ENCODE measurements at regions not wholly inside any gene's neighbourhood (a gene's known extent, or its start where the extent isn't known, plus 50 kb on each side); places are given as distances from the start of the nearest gene placed in this dataset.

DNA sequence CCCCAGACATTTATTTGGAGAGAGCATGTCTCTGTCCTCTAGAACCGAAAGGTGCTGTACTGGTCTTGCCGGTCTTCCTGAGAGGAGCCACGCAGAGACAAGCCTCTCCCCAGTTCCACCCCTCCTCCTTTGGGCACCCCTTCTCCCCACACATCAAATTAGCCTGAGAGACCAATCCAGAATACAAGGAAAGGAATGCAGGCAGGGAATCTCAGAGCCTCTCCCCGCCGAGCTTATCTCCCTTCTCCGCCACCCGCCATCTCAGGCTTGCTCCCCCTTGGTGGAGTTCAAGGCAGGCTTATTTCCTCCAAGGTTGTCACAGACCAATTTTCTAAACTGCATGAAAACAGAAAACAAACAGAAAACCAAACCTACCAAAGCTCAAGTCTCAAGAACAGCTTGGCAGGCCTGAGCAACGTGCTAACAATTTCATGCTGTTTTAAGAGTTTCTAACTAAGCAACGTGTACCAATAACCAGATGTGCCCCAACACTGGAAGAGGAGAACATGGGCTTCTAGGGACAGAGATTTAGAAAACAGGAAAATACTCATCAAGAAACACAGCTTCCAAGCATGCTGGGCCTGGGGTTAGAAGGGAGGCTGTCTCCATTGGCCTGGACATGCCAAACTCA is 124.5 kb upstream of the PKDCC start:
- DNase-seq (ENCODE audit: low read depth in 2 of 2): no peak
- Histone ChIP-seq H3K4me3 (replicated peaks in 1 of 4; ENCODE audit: control extremely low read depth in 1 of 4, insufficient read depth in 1 of 4, low read depth in 3 of 4, low read length in 4 of 4) (no peak overlapping the region), H4K20me1 (ENCODE audit: control insufficient read depth, extremely low read depth, insufficient read depth, low read length) (no peaks in the 10 kb centered on the region), H2AFZ (ENCODE audit: low read length) (no peak overlapping the region), H3K4me1 (ENCODE audit: control insufficient read depth, extremely low read depth, insufficient read depth, low read length) (no peaks in the 10 kb centered on the region), H3K27ac (ENCODE audit: insufficient read depth, low read length) (no peak overlapping the region), H3K4me2 (ENCODE audit: extremely low read depth, insufficient read depth, low read length) (no peak overlapping the region), H3K79me2 (ENCODE audit: control insufficient read depth, insufficient read depth, low read length) (no peaks in the 10 kb centered on the region), H3K27me3 (ENCODE audit: control insufficient read depth, insufficient read depth, low read length) (no peaks in the 10 kb centered on the region), H3K36me3 (ENCODE audit: control insufficient read depth, insufficient read depth, low read length) (no peaks in the 10 kb centered on the region), H3K9ac (ENCODE audit: insufficient read depth, low read length) (no peak overlapping the region), H3K9me3 (ENCODE audit: control insufficient read depth, insufficient read depth, low read depth, low read length) (no peaks in the 10 kb centered on the region)
- no peak for TF ChIP-seq EZH2 (IDR thresholded peaks at IDR 0.05; ENCODE audit: low read length, missing control alignments)
- no peak for TF ChIP-seq CTCF (conservative IDR thresholded peaks at IDR 0.05 in 1 of 2, IDR thresholded peaks at IDR 0.05 in 1 of 2; ENCODE audit: low read depth in 1 of 2, low read length in 2 of 2)

GRCh38 chr2:41924024-41924423 is 123.8 kb upstream of the PKDCC start:
- no peak for DNase-seq (ENCODE audit: low read depth in 2 of 2)
- Histone ChIP-seq H3K27ac (ENCODE audit: insufficient read depth, low read length) (no peak overlapping the region), H3K4me3 (replicated peaks in 1 of 4; ENCODE audit: control extremely low read depth in 1 of 4, insufficient read depth in 1 of 4, low read depth in 3 of 4, low read length in 4 of 4) (no peak overlapping the region)

DNA sequence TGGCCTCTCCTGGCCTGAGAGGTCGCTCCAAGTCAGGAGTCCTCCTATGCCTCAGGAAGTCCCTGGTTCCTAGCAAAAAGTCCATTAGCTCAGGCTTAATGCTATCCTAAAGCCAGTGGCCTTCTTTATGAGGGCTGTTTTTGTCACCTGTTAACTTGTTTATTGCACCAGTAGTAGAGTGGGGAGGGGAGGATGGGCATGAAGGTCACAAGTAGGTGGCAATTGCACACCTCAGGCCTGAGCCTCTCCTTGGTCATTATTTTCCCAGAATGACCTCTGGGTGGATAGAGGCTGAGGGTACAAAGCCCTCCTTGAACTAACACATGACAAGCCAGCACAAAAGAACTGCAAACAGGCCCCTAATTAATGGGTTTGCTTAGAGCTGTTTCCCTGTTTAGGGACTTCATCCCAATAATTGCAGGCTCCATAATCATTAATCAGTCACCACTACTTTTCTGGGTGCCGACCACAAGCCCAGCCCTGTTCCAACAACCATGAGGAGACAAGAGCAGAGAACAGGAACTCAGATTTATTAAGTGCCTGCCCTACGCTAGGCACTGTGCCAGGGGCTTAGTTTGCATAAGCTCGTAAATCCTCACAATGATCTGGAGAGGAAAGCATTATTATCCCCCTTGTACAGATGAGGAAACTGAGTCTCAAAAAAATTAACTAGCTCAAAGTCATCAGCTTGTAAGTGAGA is 123.0 kb upstream of the PKDCC start:
- no peak overlapping the region for H3K9ac ChIP-seq (ENCODE audit: insufficient read depth, low read length)

More at GRCh38 chr2:41924024-41924423, 123.8 kb upstream of the PKDCC start:
- Histone ChIP-seq H3K4me1 (ENCODE audit: control insufficient read depth, extremely low read depth, insufficient read depth, low read length) (no peaks in the 10 kb centered on the region), H2AFZ (ENCODE audit: low read length) (no peak overlapping the region), H3K27me3 (ENCODE audit: control insufficient read depth, insufficient read depth, low read length) (no peaks in the 10 kb centered on the region), H3K36me3 (ENCODE audit: control insufficient read depth, insufficient read depth, low read length) (no peaks in the 10 kb centered on the region), H4K20me1 (ENCODE audit: control insufficient read depth, extremely low read depth, insufficient read depth, low read length) (no peaks in the 10 kb centered on the region), H3K79me2 (ENCODE audit: control insufficient read depth, insufficient read depth, low read length) (no peaks in the 10 kb centered on the region), H3K9ac (ENCODE audit: insufficient read depth, low read length) (no peak overlapping the region), H3K9me3 (ENCODE audit: control insufficient read depth, insufficient read depth, low read depth, low read length) (no peaks in the 10 kb centered on the region), H3K4me2 (ENCODE audit: extremely low read depth, insufficient read depth, low read length) (no peak overlapping the region)
- TF ChIP-seq EZH2 (IDR thresholded peaks at IDR 0.05; ENCODE audit: low read length, missing control alignments) (no peak), CTCF (conservative IDR thresholded peaks at IDR 0.05 in 1 of 2, IDR thresholded peaks at IDR 0.05 in 1 of 2; ENCODE audit: low read depth in 1 of 2, low read length in 2 of 2) (no peak)

More for the DNA sequence above, 123.0 kb upstream of the PKDCC start:
- Histone ChIP-seq H3K4me1 (ENCODE audit: control insufficient read depth, extremely low read depth, insufficient read depth, low read length) (no peaks in the 10 kb centered on the region), H3K4me3 (replicated peaks in 1 of 4; ENCODE audit: control extremely low read depth in 1 of 4, insufficient read depth in 1 of 4, low read depth in 3 of 4, low read length in 4 of 4) (no peak overlapping the region), H3K27ac (ENCODE audit: insufficient read depth, low read length) (no peak overlapping the region), H3K79me2 (ENCODE audit: control insufficient read depth, insufficient read depth, low read length) (no peaks in the 10 kb centered on the region), H4K20me1 (ENCODE audit: control insufficient read depth, extremely low read depth, insufficient read depth, low read length) (no peaks in the 10 kb centered on the region), H2AFZ (ENCODE audit: low read length) (no peak overlapping the region), H3K4me2 (ENCODE audit: extremely low read depth, insufficient read depth, low read length) (no peak overlapping the region), H3K27me3 (ENCODE audit: control insufficient read depth, insufficient read depth, low read length) (no peaks in the 10 kb centered on the region), H3K36me3 (ENCODE audit: control insufficient read depth, insufficient read depth, low read length) (no peaks in the 10 kb centered on the region), H3K9me3 (ENCODE audit: control insufficient read depth, insufficient read depth, low read depth, low read length) (no peaks in the 10 kb centered on the region)
- DNase-seq (ENCODE audit: low read depth in 2 of 2): peak; percentile 36
- TF ChIP-seq CTCF (conservative IDR thresholded peaks at IDR 0.05 in 1 of 2, IDR thresholded peaks at IDR 0.05 in 1 of 2; ENCODE audit: low read depth in 1 of 2, low read length in 2 of 2): no peak
- TF ChIP-seq EZH2 (IDR thresholded peaks at IDR 0.05; ENCODE audit: low read length, missing control alignments): no peak

Measured in fibroblast of lung (primary cell).